GM18907 (cell line): ENCODE measurements at regions not wholly inside any gene's neighbourhood (a gene's known extent, or its start where the extent isn't known, plus 50 kb on each side); places are given as distances from the start of the nearest gene placed in this dataset.

ENCODE experiments used
- ATAC-seq: cut with Tn5 transposase; IDR thresholded peaks from one replicate; pipeline ENCODE4 v1.9.1; 2021; ENCODE audit warnings: mild to moderate bottlenecking, moderate library complexity; ENCODE audit not compliant: unreplicated experiment

GRCh38 chr1:90412563-90412962 is 304.5 kb downstream of the BARHL2 start:
- no peak for ATAC-seq

DNA sequence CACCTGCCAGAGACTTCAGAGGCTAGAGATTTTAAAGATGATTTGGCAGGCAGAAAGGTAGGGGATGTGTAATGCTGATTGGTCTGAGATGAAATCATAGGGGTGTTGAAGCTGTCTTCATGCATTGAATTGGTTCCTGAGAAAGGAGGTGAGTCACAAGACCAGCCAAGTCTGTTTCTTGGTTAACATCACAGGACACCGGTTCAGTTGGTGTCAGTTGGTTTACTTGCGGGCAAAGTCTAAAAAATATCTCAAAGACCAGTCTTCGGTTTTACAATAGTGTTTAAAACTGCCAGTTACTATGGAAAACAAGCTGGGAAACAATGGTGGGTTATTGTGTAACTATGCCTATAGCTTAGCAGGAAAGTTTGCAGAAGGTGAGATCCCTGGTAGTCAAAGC is 305.9 kb downstream of the BARHL2 start:
- ATAC-seq = no peak

DNA sequence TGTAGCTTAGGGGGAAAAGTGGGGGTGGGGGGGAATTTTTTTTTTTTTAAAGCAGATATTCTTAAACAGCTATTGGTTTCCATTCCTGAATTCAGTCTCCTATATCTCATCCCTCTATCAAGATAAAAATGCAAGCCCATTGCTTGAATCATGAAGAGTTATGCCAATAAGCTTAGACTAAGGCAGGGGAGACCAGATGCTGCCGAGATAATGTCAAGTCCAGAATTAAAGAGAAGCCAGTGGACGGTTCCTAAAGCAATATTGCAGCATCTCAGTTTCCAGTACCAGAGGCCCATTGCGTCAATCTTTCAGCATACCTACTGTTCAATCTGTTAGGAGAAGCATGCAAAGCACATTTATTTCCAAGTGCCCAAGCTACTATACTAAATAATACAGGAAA is 309.4 kb downstream of the BARHL2 start:
- no peak for ATAC-seq

- no peak for ATAC-seq
Measured at GRCh38 chr1:90405726-90406125, 311.4 kb downstream of the BARHL2 start.

DNA sequence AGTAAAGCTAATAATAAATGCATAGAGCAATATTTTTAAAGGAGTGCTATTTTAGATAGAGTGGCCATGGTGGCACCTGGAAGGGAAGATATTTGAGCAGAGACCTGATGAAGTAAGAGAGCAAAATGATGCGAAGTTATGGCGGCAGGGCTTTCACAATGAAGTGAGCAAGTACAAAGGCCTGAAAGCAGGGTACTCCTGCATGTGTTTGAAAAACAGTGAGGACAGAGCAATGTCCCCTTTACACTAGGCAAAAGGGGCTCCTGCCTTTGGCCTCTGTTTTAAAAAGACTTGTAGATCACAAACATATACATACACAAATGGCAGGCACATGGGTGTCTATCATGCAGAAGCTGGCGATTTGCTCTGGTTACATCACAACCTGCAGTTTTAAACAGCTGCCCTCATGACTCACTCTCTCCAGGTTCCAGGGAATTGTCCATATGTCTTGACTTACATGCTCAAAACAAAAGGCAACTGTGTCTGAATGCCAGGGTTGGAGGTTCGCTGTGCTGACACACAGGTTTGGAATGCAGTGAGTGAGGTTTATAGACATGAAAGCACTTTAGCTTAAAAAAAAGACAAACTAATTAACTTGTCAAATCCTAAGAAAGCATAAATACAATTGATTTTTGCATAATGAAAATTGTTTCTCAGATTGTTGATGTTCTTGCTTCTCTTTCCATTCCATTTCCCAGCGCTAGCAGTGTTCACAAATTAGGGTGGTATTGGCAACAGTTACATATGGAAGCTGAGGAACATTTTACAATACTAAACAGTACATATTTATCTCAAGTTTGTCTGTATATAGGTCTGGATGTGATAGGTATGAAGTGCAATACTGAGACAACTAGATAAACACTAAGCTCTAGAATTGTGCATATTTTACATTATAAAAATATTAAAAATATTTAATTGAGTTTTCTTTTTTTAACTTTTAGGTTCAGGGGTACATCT is 313.9 kb downstream of the BARHL2 start:
- ATAC-seq = no peak

DNA sequence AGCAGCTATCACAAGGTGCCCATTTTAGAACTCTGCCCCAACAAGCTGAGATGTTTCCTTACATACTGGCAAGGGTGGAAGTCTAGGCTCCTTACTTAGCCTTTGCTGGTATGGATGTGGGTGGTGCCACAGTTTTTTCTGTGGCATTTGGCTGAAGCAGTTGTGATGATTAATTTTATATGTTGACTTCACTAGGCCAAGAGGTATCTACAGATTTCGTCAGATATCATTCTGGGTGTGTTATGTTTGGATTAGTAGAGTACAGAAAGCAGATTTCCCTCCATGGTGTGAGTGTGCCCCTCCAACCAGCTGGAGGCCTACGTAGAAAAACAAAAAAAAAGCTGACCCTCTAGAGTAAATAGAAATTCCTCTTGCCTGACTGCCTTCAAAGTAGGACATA is 317.0 kb downstream of the BARHL2 start:
- no peak for ATAC-seq

GRCh38 chr1:90396917-90397316 is 320.2 kb downstream of the BARHL2 start:
- no peak for ATAC-seq

DNA sequence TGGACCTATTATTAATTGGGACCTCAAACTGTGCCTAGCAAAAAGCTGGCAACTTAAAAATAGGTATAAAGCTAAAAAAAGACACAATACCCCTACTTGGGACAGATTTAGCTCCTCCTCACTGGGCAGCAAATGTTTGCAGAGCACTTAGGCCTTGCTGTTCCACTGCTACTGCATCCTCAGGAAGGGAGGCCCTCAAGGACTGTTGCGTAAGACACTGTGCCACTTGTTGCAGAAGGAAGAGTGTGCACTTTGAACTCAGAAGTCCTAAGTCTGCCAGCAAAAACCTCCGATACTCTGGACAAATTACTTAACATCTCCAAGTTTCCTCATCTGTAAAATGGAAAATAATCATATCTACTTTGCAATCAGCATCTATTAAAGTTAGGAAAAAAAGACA is 322.9 kb downstream of the BARHL2 start:
- ATAC-seq = no peak

DNA sequence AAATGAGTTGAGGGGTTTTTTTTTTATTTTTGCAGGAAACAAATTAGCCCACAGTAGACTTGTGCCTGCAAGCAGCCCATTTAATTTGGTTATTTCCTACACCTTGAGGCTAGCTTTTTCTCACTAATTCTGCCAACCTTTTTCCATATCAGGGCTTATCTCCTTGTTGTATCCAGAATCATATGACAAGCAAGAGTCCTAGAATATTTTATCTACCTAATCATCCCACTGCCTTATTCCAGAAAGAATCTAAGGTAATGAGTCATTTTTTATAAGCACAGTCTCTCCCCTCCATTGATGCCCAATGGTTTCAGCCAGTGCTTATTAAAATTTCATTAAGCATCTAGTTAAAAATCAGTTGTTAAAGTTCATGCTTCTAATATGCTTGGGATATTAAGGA is 324.1 kb downstream of the BARHL2 start:
- no peak for ATAC-seq

- no peak for ATAC-seq
Measured at GRCh38 chr1:90391126-90391525, 326.0 kb downstream of the BARHL2 start.

GRCh38 chr1:90387805-90388204 is 329.3 kb downstream of the BARHL2 start:
- no peak for ATAC-seq

DNA sequence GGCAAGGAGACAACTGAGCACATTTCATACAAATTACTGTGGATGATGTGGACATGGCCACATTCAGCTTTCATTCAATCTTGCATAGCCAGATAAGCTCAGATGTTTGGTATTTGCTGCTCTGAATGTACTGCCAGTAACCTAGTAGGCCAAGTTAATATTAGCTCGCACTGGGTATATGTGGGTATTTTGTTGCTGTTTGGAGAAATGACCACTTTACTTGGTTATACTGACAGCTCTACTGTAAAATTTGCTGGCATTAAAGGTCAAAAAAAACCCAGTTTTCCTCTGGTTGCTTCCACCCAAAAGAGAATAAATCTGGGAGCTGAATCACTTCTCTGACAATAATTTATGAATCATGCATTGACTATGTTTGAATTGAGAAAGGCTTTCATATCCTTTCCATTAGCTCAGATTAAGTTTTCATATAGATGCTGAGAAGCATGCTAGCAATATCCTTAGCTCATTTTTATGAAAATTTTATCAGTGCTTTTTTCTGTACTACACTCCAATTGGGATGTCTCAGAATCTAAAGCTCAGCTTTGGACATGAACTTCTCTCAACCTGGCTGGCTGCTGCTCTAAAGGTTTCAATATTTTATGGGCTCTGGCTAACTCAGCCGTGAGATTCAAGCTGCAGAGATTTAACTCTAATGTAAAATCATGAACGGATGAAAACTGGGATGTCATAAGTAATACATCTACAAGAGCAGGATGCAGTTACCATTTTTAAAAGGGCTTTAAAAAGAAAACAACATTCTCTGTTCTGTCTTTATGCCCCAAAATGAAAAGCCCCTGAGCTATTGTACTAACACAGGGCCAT is 330.0 kb downstream of the BARHL2 start:
- no peak for ATAC-seq

DNA sequence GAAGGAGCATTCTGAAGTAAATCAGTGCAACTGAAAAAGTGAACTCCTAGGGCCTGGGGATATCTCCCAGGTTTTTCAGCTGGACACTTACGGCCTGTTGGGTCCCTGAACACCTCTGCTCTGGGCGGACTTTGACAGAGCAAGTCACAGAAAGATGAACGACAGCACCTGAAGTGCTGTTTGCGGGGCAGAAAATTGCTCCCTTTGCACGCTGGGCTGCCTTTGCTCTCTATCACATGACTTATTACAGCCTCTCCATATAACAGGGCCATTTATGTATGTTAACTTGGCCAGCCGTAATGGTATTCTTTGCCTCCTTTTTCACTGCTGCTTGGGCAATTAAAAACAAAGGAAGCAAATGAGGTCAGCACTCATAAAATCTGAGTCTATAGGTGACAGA is 332.9 kb downstream of the BARHL2 start:
- no peak for ATAC-seq

- no peak for ATAC-seq
Measured at GRCh38 chr1:90382161-90382560, 334.9 kb downstream of the BARHL2 start.

DNA sequence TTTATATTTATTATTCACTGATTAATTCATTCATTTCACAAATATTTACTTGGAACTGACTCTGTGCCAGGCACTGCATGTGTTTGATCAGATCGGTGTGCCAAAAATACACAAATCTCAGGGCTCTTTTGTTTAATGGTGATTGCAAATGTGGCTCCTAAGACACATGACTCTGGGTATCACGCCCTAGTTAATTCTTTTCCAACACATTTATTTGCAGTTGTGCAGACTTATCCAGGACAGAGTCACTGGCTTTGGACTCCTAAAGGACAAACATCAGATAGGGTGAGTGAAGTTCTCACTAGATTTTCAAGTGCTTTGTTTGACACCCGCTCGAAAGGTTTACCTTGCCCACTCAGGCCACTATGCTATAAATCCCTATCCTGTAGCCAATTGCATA is 335.5 kb downstream of the BARHL2 start:
- no peak for ATAC-seq

GRCh38 chr1:90371448-90371813 is 345.7 kb downstream of the BARHL2 start:
- ATAC-seq = no peak

- no peak for ATAC-seq
Measured at GRCh38 chr1:90370686-90371447, 346.2 kb downstream of the BARHL2 start.

DNA sequence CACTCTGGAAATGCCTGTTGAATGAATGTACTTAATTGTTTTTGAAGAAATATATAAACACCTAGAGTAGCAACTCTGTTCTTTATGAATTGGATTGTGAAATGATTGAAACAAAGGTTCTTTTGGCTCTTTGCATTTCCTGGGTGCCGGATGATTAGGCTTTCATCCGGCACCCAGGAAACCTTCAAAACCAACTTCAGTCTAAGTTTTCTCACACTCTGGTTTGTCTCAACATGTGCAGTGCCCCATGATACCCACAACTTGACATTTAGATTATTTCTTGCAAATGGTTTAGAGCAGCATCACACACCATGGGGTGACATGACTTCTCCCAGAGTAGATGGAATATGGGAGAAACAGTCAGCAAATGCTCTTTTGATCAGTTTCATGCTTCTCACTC is 354.9 kb downstream of the BARHL2 start:
- no peak for ATAC-seq

DNA sequence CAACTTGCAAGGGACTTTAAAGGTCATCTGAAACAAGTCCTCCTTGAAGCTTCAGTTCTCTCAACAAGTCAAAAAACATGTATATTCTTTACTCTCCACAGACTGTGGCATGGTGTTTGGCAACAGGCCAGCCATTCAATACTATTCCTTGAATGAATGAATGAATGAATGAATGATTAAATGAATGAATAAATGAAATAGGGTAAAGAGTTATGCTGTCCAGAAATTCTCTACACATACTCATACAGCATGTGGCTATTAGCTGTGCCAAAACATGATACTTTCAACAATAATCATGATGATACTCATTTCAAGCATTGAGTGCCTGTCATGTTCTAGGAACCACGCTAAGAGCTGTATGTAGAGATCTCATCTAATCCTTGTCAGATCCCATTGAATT is 356.1 kb downstream of the BARHL2 start:
- ATAC-seq = no peak

GRCh38 chr1:90359994-90360393 is 357.1 kb downstream of the BARHL2 start:
- ATAC-seq = no peak

DNA sequence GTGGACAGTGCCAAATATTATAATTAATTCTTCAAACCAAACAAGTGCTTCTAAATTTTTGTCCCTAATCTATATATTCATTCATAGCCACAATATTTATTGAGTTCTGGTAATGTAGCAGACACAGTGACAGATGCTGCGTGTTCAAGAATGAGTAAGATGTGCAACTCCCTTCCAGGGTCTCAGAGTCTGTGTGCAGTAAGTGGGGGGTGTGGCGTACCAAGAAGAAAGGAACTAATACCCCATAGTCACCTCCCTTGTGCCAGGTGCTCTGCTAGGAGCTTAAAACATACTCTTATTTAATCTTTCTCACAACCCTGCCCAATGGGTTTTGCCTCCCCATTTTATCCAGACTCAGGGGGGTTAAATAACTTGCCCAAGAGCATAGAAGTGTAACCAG is 358.7 kb downstream of the BARHL2 start:
- no peak for ATAC-seq
